Stimulated activated CD4-positive, alpha-beta T cell treated with anti-CD3 and anti-CD28 coated beads, Interleukin-2, amount 100 ng/mL, for 48 hours (primary cell): ENCODE measurements at regions not wholly inside any gene's neighbourhood (a gene's known extent, or its start where the extent isn't known, plus 50 kb on each side); places are given as distances from the start of the nearest gene placed in this dataset.

ENCODE experiments used
- DNase-seq, 2 donors: peaks; one replicate each; pipeline ENCODE4 v3.0.0-alpha.2; 2020

- no peak for DNase-seq
Measured at GRCh38 chr7:42489299-42489698, 252.3 kb upstream of the GLI3 start.

- DNase-seq, result no peak
Measured at GRCh38 chr7:42485301-42485766, 248.3 kb upstream of the GLI3 start.

GRCh38 chr7:42483886-42484285, 246.9 kb upstream of the GLI3 start:
- DNase-seq, result no peak

GRCh38 chr7:42479816-42480633, 243.0 kb upstream of the GLI3 start:
- DNase-seq, result no peak

GRCh38 chr7:42479452-42479815, 242.4 kb upstream of the GLI3 start:
- no peak for DNase-seq

- DNase-seq, result no peak
Measured at GRCh38 chr7:42478717-42479116, 241.7 kb upstream of the GLI3 start.

- no peak for DNase-seq
Measured at GRCh38 chr7:42476255-42476654, 239.2 kb upstream of the GLI3 start.

GRCh38 chr7:42475082-42475481, 238.1 kb upstream of the GLI3 start:
- no peak for DNase-seq

- no peak for DNase-seq
Measured at GRCh38 chr7:42473099-42473498, 236.1 kb upstream of the GLI3 start.

- no peak for DNase-seq
Measured at GRCh38 chr7:42471573-42472174, 234.7 kb upstream of the GLI3 start.

- no peak for DNase-seq
Measured at GRCh38 chr7:42469341-42469740, 232.3 kb upstream of the GLI3 start.

- no peak for DNase-seq
Measured at GRCh38 chr7:42468471-42468870, 231.5 kb upstream of the GLI3 start.

GRCh38 chr7:42461537-42461936, 224.5 kb upstream of the GLI3 start:
- no peak for DNase-seq

- no peak for DNase-seq
Measured at GRCh38 chr7:42460933-42461332, 223.9 kb upstream of the GLI3 start.

- no peak for DNase-seq
Measured at GRCh38 chr7:42460148-42460547, 223.1 kb upstream of the GLI3 start.

- no peak for DNase-seq
Measured at GRCh38 chr7:42457663-42458062, 220.7 kb upstream of the GLI3 start.

GRCh38 chr7:42456756-42457276, 219.8 kb upstream of the GLI3 start:
- DNase-seq, result no peak

GRCh38 chr7:42456267-42456666, 219.3 kb upstream of the GLI3 start:
- DNase-seq, result no peak

- DNase-seq, result no peak
Measured at GRCh38 chr7:42453931-42454361, 216.9 kb upstream of the GLI3 start.

- no peak for DNase-seq
Measured at GRCh38 chr7:42452356-42452755, 215.3 kb upstream of the GLI3 start.

GRCh38 chr7:42449431-42449830, 212.4 kb upstream of the GLI3 start:
- no peak for DNase-seq

- no peak for DNase-seq
Measured at GRCh38 chr7:42448901-42449300, 211.9 kb upstream of the GLI3 start.

GRCh38 chr7:42445691-42446090, 208.7 kb upstream of the GLI3 start:
- no peak for DNase-seq

- no peak for DNase-seq
Measured at GRCh38 chr7:42440951-42441350, 203.9 kb upstream of the GLI3 start.
